GM18511 (cell line): ENCODE measurements at regions not wholly inside any gene's neighbourhood (a gene's known extent, or its start where the extent isn't known, plus 50 kb on each side); places are given as distances from the start of the nearest gene placed in this dataset.

Experiments
- ATAC-seq: cut with Tn5 transposase; IDR thresholded peaks from one replicate; pipeline ENCODE4 v1.9.1; 2021; ENCODE audit warnings: mild to moderate bottlenecking, moderate library complexity; ENCODE audit not compliant: unreplicated experiment

DNA sequence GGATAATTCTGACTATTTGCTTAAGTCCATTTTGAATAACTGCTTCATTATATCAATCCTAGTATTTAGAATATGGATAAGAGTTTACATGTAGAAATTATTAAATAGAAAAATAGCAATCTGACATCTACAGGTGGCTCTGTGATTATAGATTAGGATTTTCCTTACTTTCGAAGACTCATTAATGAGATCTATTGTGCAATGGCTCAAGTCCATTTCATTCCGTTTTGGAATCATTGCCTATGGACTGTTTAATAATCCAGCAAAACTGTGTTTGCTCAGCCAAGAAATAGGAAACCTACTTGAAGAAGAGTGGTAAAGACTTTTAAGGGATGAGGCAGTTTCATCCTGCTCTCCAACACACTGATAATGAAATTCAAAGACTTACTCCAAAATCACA is 67.8 kb upstream of the SSTR1 start:
- no peak for ATAC-seq

DNA sequence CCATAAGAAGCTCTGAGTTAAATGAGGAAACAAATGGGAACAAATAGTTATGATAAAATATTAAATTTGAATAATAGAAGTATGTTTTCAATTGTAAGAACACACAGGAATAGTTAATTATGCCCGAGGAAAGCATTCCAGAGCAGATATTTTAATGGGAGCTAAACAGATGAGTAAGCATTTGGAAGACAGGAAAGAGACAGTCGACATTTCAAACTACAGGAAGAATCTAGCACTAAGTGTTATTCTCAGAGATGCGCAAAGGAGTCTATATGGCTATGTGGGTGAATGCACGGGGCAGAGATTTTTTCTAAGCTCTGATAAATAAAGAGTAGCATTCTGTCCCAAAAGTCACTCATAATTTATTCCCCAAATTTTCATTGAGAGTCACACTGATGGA is 64.5 kb upstream of the SSTR1 start:
- no peak for ATAC-seq

DNA sequence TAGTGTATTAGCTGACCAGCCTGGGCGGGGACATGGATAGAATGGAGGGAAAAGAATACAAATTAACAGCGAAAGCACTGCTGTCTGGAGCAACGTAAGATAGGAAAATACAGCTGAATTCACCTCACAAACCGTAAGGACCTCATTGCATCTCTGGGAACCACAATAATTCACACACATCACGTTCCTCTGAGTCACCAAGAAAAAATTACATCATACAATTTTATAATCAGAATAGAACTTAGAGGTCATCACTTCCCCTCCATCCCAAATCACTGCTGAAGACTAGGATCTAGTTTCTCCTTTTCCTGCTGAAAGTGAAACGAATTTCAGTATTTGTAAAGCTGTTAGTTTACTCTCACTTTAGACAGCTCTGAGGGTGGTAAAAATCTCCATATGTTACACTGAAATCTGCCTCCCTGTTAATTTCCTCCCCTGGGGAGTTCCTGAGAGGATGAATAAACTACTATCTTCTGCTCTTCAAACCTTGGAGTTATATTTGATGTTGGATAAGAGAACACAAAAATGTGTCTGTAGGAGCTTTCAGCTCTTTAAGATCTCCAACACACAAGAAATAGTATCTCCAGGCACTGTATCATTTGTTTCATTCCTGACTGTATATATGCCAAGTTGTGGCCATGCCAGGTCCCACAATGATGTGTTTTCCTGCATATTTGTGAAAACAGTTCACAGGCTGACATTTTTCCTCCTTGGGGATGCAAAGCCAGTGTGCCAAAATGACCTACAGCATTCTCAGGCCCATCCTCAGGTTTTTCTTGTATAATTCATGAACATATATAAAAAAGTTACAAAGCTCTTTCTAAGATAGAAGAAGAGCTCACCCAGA is 63.8 kb upstream of the SSTR1 start:
- ATAC-seq = no peak

DNA sequence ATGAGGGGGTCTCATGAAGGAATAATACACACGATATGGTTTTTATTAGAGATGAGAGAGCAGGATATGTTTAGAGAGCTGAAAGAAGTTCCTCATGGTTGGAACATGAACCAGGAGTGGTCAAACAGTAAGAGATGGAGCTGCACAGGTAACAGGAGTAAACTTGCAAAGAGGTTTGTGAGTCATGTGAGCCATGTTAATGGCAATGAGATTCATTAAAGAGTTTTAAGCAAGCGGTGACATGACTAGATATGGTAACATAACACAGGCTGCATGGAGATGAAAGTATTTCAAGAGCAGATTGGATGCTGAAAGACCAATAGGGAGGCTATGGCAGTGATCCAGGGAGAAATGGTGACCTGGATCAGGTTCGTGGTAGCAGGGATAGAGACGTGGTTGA is 62.6 kb upstream of the SSTR1 start:
- no peak for ATAC-seq

DNA sequence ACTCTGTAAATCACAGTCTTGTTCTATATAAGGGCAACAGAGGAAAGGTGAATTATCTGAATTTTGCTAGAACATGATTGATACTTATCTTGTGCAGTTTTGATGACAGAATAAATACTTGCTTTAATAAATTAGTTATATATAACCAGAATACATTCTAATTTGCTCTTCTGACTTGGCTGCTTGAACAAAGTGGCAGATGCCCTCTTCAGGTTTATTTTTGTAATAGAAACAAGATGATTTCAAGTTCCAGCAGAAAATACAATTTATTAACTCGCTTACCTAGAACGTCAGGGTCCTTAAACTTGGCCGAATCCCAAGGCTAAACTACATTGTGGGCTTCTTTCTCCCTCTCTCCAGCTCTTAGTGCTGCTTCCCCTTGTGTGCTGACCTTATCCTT is 57.6 kb upstream of the SSTR1 start:
- no peak for ATAC-seq
